OCI-LY3 (cell line): ENCODE measurements at regions not wholly inside any gene's neighbourhood (a gene's known extent, or its start where the extent isn't known, plus 50 kb on each side); places are given as distances from the start of the nearest gene placed in this dataset.

Experiments used
- H2AFZ ChIP-seq: fragments of 200-600, 300-600 bp; shearing (Covaris generic); 2 replicates; pipeline ENCODE4 v1.6.0; 2014; ENCODE audit warnings: antibody characterized with exemption, low read depth, low read length
- H3K27ac ChIP-seq: fragments of 200-600, 300-600 bp; sonication (generic); 2 replicates; pipeline ENCODE4 v1.5.1; 2014; ENCODE audit warnings: mild to moderate bottlenecking, low read length, moderate library complexity, mixed read lengths
- H3K27me3 ChIP-seq: fragments of 200-600, 300-600 bp; sonication (generic); 2 replicates; pipeline ENCODE4 v1.6.1; 2014; ENCODE audit warnings: low read depth, low read length, mixed read lengths
- H3K36me3 ChIP-seq: fragments of 200-600, 300-600 bp; sonication (generic); replicated peaks from 2 replicates; pipeline ENCODE3; 2014; ENCODE audit warnings: low read depth, low read length, mixed read lengths
- H3K4me1 ChIP-seq: fragments of 300-600, 200-600 bp; sonication (generic); 2 replicates; pipeline ENCODE4 v1.6.1; 2014; ENCODE audit warnings: low read length, mixed read lengths
- H3K4me2 ChIP-seq: fragments of 200-600, 300-600 bp; sonication (generic); 2 replicates; pipeline ENCODE4 v1.6.1; 2014; ENCODE audit warnings: low read length, mixed read lengths
- H3K4me3 ChIP-seq: fragments of 300-600, 200-600 bp; sonication (generic); 2 replicates; pipeline ENCODE4 v1.5.1; 2014; ENCODE audit warnings: antibody characterized with exemption, mild to moderate bottlenecking, low read length, moderate library complexity
- H3K79me2 ChIP-seq: fragments of 300-600, 200-600 bp; shearing (Covaris generic); 2 replicates; pipeline ENCODE4 v1.6.1; 2014; ENCODE audit warnings: mild to moderate bottlenecking, low read length, mixed read lengths
- H3K9ac ChIP-seq: fragments of 300-600, 200-600 bp; shearing (Covaris generic); 2 replicates; pipeline ENCODE4 v1.6.0; 2014; ENCODE audit warnings: mild to moderate bottlenecking, low read length, moderate library complexity
- H3K9me3 ChIP-seq: fragments of 200-600, 300-600 bp; shearing (Covaris generic); 2 replicates; pipeline ENCODE4 v1.6.1; 2014; ENCODE audit warnings: low read length, mixed read lengths; ENCODE audit not compliant: insufficient read depth
- H4K20me1 ChIP-seq: fragments of 200-600, 300-600 bp; sonication (generic); 2 replicates; pipeline ENCODE4 v1.6.1; 2016; ENCODE audit warnings: low read length, mixed read lengths; ENCODE audit not compliant: insufficient read depth
- EZH2phosphoT487 ChIP-seq: fragments of 200-600 bp; shearing (Covaris generic); IDR thresholded peaks from 2 replicates; pipeline ENCODE4 v1.6.1; 2018; ENCODE audit warnings: antibody characterized with exemption, mixed run types, low read depth
- TF ChIP-seq, protein P1 (sequence below): fragments of 200-600, 300-600 bp; sonication (generic); IDR thresholded peaks from 2 replicates; pipeline ENCODE4 v1.5.1; 2014; ENCODE audit warnings: antibody characterized with exemption, low read length, low read depth

DNA sequence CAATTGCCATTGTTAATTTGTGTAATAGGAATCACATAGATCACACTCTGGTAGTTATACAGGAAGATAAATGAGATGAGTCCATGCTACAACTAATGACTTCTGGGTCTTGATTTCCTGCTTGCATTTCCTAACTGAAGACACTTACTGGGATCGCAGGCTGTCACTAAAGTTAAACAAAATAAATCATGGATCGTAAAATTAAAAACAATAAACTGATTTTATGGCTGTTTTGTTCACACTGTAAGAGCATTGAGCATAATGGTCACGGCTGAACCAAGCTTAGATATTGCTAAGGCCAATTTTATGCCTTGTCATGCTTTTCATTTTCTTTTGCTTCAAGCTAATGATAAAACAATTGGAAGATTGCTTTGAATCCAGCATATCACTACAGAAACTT, 332.5 kb upstream of the CITED2 start:
- Histone ChIP-seq H3K27me3 (no peaks in the 10 kb centered on the region), H3K4me3 (no peak overlapping the region), H3K9ac (no peak overlapping the region), H3K4me2 (no peak overlapping the region), H4K20me1 (no peaks in the 10 kb centered on the region), H3K9me3 (no peaks in the 10 kb centered on the region), H3K4me1 (no peaks in the 10 kb centered on the region), H3K36me3 (no peaks in the 10 kb centered on the region), H3K27ac (no peak overlapping the region), H3K79me2 (no peaks in the 10 kb centered on the region), H2AFZ (no peak overlapping the region)
- TF ChIP-seq EZH2phosphoT487 = no peak
- TF ChIP-seq, protein P1, sequence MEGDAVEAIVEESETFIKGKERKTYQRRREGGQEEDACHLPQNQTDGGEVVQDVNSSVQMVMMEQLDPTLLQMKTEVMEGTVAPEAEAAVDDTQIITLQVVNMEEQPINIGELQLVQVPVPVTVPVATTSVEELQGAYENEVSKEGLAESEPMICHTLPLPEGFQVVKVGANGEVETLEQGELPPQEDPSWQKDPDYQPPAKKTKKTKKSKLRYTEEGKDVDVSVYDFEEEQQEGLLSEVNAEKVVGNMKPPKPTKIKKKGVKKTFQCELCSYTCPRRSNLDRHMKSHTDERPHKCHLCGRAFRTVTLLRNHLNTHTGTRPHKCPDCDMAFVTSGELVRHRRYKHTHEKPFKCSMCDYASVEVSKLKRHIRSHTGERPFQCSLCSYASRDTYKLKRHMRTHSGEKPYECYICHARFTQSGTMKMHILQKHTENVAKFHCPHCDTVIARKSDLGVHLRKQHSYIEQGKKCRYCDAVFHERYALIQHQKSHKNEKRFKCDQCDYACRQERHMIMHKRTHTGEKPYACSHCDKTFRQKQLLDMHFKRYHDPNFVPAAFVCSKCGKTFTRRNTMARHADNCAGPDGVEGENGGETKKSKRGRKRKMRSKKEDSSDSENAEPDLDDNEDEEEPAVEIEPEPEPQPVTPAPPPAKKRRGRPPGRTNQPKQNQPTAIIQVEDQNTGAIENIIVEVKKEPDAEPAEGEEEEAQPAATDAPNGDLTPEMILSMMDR = no peak

DNA sequence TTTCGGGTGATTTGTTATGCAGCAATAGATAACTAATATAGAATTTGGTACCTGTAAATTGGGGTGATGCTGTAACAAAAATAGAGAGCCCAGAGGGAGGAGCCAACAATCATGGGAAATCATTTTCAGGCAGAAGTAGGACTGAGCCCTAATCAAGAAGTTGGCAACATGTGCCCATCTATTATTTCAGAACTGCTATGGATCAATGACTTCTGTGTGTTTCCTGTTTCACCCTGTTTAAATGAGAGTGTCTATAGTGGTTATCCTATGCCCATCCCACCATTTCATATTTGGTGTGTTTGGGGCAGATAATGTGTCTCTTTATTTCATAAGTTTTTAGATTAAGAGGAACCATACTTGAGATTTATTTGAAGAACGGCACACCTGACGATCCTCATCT, 330.8 kb upstream of the CITED2 start:
- H3K27ac ChIP-seq = no peak overlapping the region
- no peak overlapping the region for H3K4me3 ChIP-seq
- no peaks in the 10 kb centered on the region for H3K36me3 ChIP-seq
- no peaks in the 10 kb centered on the region for H3K9me3 ChIP-seq
- no peak overlapping the region for H2AFZ ChIP-seq
- no peaks in the 10 kb centered on the region for H4K20me1 ChIP-seq
- H3K4me1 ChIP-seq = no peaks in the 10 kb centered on the region
- no peaks in the 10 kb centered on the region for H3K27me3 ChIP-seq
- H3K79me2 ChIP-seq = no peaks in the 10 kb centered on the region
- H3K4me2 ChIP-seq = no peak overlapping the region
- TF ChIP-seq EZH2phosphoT487 = no peak
- TF ChIP-seq, protein P1 = no peak
- no peak overlapping the region for H3K9ac ChIP-seq

DNA sequence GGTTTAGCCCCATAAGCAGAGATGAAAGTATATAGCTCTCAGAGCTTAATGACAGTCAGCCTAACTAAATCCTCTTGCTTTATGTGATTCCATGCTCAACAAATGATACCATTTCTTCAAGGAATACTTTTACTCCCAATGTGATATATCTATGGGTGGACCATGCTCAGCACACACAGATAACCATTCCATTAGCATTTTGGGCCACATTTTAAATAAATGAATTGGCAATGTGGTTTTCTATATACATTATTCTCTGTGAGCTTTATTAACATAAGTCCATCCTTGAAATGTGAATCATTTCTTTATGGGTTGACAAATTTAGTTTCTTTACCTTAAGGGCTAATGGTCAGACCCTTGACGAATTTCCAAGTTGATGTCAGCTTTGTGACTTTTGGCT, 329.3 kb upstream of the CITED2 start:
- no peak for TF ChIP-seq EZH2phosphoT487
- TF ChIP-seq, protein P1 = no peak
- Histone ChIP-seq H3K9ac (no peak overlapping the region), H2AFZ (no peak overlapping the region), H3K9me3 (no peaks in the 10 kb centered on the region), H3K4me1 (no peaks in the 10 kb centered on the region), H3K4me2 (no peak overlapping the region), H3K27me3 (no peaks in the 10 kb centered on the region), H3K36me3 (no peaks in the 10 kb centered on the region), H4K20me1 (no peaks in the 10 kb centered on the region), H3K4me3 (no peak overlapping the region), H3K79me2 (no peaks in the 10 kb centered on the region), H3K27ac (no peak overlapping the region)

DNA sequence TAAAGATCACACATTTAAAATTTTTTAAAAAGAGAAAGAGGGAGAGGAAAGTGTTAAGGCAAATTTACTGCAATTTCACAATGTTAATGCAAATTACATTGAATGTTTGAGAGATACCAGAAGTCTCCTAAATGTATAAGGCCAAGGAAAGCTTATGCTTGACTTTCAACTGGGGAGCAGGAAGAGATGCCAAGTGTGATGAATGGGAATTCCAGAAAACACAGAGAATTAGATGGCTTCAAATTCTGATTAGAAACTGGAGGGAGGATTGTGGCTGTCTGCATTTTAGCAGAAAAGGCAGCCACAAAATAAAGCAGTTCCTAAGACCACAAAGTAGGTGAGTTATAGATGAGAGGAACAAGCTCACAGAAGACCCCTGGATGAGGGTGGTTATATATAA, 328.3 kb upstream of the CITED2 start:
- H3K9me3 ChIP-seq = no peaks in the 10 kb centered on the region
- no peaks in the 10 kb centered on the region for H3K79me2 ChIP-seq
- H3K27me3 ChIP-seq = no peaks in the 10 kb centered on the region
- no peak overlapping the region for H3K4me2 ChIP-seq
- H4K20me1 ChIP-seq = no peaks in the 10 kb centered on the region
- H3K36me3 ChIP-seq = no peaks in the 10 kb centered on the region
- no peak overlapping the region for H3K27ac ChIP-seq
- TF ChIP-seq, protein P1 = no peak
- TF ChIP-seq EZH2phosphoT487 = no peak
- no peak overlapping the region for H2AFZ ChIP-seq
- no peak overlapping the region for H3K9ac ChIP-seq
- no peaks in the 10 kb centered on the region for H3K4me1 ChIP-seq
- no peak overlapping the region for H3K4me3 ChIP-seq
